ENCODE measurements at regions not wholly inside any gene's neighbourhood (a gene's known extent, or its start where the extent isn't known, plus 50 kb on each side); places are given as distances from the start of the nearest gene placed in this dataset.

DNA sequence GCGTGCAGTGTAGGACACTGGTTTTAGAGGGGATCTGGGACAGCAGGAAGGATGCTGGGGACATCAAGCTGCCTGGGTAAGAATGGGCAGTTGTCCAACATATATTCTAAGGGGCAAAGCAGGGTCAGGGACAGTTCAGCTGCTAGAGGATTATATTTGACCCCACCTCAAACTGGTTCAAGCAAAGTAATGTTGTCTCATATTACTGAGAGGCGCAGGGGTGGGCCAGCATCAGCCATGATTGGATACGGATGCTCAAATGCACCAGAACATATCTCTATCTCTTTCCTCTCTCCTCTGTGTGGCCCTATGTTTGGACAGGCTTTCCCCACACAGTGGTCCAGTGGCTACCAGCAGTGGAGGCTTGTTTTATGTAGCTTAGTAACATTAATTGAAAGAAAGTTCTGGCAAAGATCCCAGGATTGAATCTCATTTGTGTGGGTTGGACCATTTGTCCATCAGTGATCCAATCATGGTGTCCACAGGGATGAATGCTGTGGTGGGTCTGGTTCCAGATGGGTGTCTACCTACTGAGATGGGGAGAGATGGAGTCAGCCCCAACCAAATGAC lies 49.8 kb upstream of the RGMA start:
- DNase-seq: no peak

All from NCI-H1694 treated with DMSO at 0.1 percent for 48 hours (cell line).